CD4-positive, alpha-beta T cell (primary cell): ENCODE measurements at regions not wholly inside any gene's neighbourhood (a gene's known extent, or its start where the extent isn't known, plus 50 kb on each side); places are given as distances from the start of the nearest gene placed in this dataset.

Source experiments
- ATAC-seq: fragments of 200-7000 bp; cut with Tn5 transposase; one replicate; pipeline ENCODE4 v1.10.0; 2022; ENCODE audit warnings: mild to moderate bottlenecking; ENCODE audit not compliant: poor library complexity
- CTCF ChIA-PET: fragments of 350-600 bp; sonication (Branson Sonifier 250); formaldehyde crosslinking; loops from one replicate; lab custom pipeline; 2021; ENCODE audit warnings: antibody characterized with exemption, inconsistent platforms; lab: Charles Lee
- POLR2A ChIA-PET: fragments of 350-600 bp; sonication (Branson Sonifier 250); formaldehyde crosslinking; loops from one replicate; lab custom pipeline; 2021; ENCODE audit warnings: antibody characterized with exemption, inconsistent platforms; lab: Charles Lee
- DNase-seq, 14 experiments: peaks; one replicate each; pipeline ENCODE4 v3.0.0-alpha.2; 2013 to 2020; ENCODE audit warnings: mixed read lengths in 2 of 14
- H3K27ac ChIP-seq, 2 donors: one replicate each; pipeline versions ENCODE4 v1.5.1 to v1.7.0; 2013; ENCODE audit warnings: low read length in 2 of 2, low read depth in 1 of 2, mild to moderate bottlenecking in 1 of 2
- H3K27me3 ChIP-seq, 2 experiments: 1 replicate in 1 of 2; 2 replicates in 1 of 2; pipeline versions ENCODE4 v1.6.1 to v1.7.0; 2013; ENCODE audit warnings: low read length in 2 of 2, control low read depth in 1 of 2, mild to moderate bottlenecking in 1 of 2, moderate library complexity in 1 of 2; ENCODE audit not compliant: insufficient read depth in 2 of 2, control insufficient read depth in 1 of 2
- H3K36me3 ChIP-seq: one replicate; pipeline ENCODE4 v1.6.1; 2013; ENCODE audit warnings: low read length, control low read depth; ENCODE audit not compliant: insufficient read depth
- H3K4me1 ChIP-seq: one replicate; pipeline ENCODE4 v1.6.1; 2013; ENCODE audit warnings: low read length, control low read depth; ENCODE audit not compliant: insufficient read depth
- H3K4me3 ChIP-seq: one replicate; pipeline ENCODE4 v1.5.1; 2013; ENCODE audit warnings: mild to moderate bottlenecking, low read length, moderate library complexity
- H3K9me3 ChIP-seq, 2 experiments: 1 replicate in 1 of 2; 2 replicates in 1 of 2; pipeline versions ENCODE4 v1.6.1 to v1.7.0; 2013; ENCODE audit warnings: low read length in 2 of 2, mild to moderate bottlenecking in 2 of 2, control low read depth in 1 of 2, moderate library complexity in 1 of 2; ENCODE audit not compliant: control insufficient read depth in 1 of 2, insufficient read depth in 1 of 2
- H3K27ac Mint-ChIP-seq: one replicate; pipeline ENCODE4 v1.8.0; 2020; ENCODE audit warnings: mixed read lengths
- H3K27me3 Mint-ChIP-seq: one replicate; pipeline ENCODE4 v1.8.0; 2021; ENCODE audit warnings: mixed read lengths
- H3K36me3 Mint-ChIP-seq: one replicate; pipeline ENCODE4 v1.8.0; 2021; ENCODE audit warnings: low read depth, mixed read lengths
- H3K4me1 Mint-ChIP-seq: one replicate; pipeline ENCODE4 v1.8.0; 2021; ENCODE audit warnings: low read depth, mixed read lengths
- H3K4me3 Mint-ChIP-seq: one replicate; pipeline ENCODE4 v1.8.0; 2020; ENCODE audit warnings: mild to moderate bottlenecking, mixed read lengths
- H3K9me3 Mint-ChIP-seq: one replicate; pipeline ENCODE4 v1.8.0; 2020; ENCODE audit warnings: mixed read lengths
- intact Hi-C, 2 experiments: fragments of 100-400 bp; cut with DNase I in 1 of 2; cut with micrococcal nuclease in 1 of 2; formaldehyde crosslinking; loops; one replicate each; pipeline versions ENCODE4 v1.15.1 to v1.9.0; 2023 to 2025; cut with DNase I, micrococcal nuclease
- TF ChIP-seq, protein P1 (sequence below): fragments of 200-600 bp; IDR thresholded peaks from one replicate; pipeline ENCODE4 v1.8.0; 2022; ENCODE audit warnings: antibody characterized with exemption, mild to moderate bottlenecking

DNA sequence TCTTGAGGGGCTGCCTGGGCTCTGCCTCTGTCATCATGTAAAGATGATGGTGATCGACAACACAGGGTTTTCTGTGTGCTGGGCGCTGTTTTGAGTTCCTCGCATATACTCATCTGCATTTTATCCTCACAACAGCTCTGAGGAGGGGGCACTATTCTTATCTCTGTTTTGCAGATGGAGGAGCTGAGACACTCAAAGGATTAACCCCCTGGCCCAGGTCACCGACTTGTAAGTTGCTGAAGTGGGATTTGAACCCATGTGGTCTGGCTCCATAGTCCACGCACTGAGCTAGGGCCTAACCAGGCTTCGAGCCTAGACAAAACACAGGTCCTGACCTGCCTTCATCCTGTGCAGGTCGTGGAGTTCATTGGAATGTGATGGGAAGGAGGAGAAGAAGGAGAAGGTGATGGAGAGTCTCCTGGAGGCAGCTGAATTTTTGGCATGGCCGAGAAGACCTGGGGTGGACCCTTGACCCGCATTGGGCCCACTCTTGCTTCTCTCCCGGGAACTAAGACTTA is 140.0 kb downstream of the ASCL4 start:
- ChIA-PET CTCF (no interaction called here), POLR2A (no interaction called here)
- Histone ChIP-seq H3K27me3 (peaks cover 21 to 38% of the 10 kb centered on the region in 2 experiments), H3K27ac (no peak overlapping the region), H3K4me1 (peaks cover 7% of the 10 kb centered on the region), H3K36me3 (no peaks in the 10 kb centered on the region), H3K9me3 (peaks cover 0 to 3% of the 10 kb centered on the region in 2 experiments), H3K4me3 (no peak overlapping the region)
- Mint-ChIP-seq H3K27me3 (peaks cover 73% of the 10 kb centered on the region), H3K4me3 (no peak overlapping the region), H3K36me3 (no peaks in the 10 kb centered on the region), H3K9me3 (no peaks in the 10 kb centered on the region), H3K27ac (no peak overlapping the region), H3K4me1 (peaks cover 7% of the 10 kb centered on the region)
- TF ChIP-seq, protein P1, sequence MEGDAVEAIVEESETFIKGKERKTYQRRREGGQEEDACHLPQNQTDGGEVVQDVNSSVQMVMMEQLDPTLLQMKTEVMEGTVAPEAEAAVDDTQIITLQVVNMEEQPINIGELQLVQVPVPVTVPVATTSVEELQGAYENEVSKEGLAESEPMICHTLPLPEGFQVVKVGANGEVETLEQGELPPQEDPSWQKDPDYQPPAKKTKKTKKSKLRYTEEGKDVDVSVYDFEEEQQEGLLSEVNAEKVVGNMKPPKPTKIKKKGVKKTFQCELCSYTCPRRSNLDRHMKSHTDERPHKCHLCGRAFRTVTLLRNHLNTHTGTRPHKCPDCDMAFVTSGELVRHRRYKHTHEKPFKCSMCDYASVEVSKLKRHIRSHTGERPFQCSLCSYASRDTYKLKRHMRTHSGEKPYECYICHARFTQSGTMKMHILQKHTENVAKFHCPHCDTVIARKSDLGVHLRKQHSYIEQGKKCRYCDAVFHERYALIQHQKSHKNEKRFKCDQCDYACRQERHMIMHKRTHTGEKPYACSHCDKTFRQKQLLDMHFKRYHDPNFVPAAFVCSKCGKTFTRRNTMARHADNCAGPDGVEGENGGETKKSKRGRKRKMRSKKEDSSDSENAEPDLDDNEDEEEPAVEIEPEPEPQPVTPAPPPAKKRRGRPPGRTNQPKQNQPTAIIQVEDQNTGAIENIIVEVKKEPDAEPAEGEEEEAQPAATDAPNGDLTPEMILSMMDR, result no peak
- intact Hi-C loops, result no loop called here
- no peak for ATAC-seq
- no peak for DNase-seq

DNA sequence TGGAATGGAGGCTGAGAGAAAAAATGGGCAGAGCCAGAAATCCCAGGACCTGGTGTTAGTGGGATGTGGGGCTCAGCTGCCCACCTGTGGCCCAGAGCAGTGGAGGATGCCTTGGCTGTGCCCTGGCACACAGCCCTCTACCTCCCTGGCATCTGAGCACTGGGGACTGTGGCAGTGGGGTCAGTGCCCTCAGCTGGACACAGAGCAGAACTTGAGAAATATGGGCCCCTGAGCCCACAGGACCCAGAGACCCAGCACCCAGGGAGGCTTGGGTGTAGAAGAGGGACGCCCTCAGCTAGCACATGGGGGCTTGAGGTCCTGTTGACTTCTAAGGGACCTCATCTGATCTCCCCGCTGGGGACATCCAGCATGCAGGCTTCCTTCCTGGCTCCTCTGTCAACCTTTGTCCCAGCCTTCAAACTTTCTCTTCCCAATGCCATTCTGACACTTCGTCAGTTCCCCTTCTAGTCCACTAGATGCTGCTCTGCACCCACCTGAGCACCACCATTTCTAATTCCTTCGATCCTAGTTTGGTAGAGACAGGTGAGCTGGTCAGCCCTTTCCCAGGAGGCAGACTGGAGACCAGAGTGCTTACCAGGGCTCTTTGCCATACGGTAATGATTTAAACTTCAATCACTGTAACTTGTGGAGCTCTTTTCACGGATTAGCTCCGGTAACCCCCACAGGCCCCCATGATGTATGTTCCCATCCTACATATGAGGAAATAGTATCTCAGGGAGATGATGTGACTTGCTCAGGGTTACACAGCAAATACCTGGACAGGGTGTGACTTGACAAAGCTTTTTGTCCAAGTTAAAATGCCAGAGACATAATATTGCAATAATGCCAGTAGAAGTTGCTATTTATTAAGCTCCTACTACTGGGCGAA is 143.7 kb downstream of the ASCL4 start:
- H3K27me3 ChIP-seq, result peaks cover 3 to 19% of the 10 kb centered on the region in 2 experiments
- no peak overlapping the region for H3K27ac ChIP-seq
- TF ChIP-seq, protein P1, result no peak
- DNase-seq (peak in 2 of 14 experiments; percentile 11 to 18), ATAC-seq (no peak)
- no peak overlapping the region for H3K4me3 ChIP-seq
- H3K36me3 ChIP-seq, result no peaks in the 10 kb centered on the region
- Mint-ChIP-seq H3K4me3 (no peak overlapping the region), H3K27ac (no peak overlapping the region), H3K27me3 (peaks cover 69% of the 10 kb centered on the region), H3K36me3 (no peaks in the 10 kb centered on the region), H3K9me3 (no peaks in the 10 kb centered on the region), H3K4me1 (no peaks in the 10 kb centered on the region)
- no peaks in the 10 kb centered on the region for H3K9me3 ChIP-seq
- intact Hi-C loops, result loop anchor here (5.0 kb wide), 1 partner anchor 594 kb away; no protein-coding TSS in a partner anchor
- CTCF ChIA-PET, result no interaction called here
- H3K4me1 ChIP-seq, result no peaks in the 10 kb centered on the region
- POLR2A ChIA-PET, result no interaction called here

DNA sequence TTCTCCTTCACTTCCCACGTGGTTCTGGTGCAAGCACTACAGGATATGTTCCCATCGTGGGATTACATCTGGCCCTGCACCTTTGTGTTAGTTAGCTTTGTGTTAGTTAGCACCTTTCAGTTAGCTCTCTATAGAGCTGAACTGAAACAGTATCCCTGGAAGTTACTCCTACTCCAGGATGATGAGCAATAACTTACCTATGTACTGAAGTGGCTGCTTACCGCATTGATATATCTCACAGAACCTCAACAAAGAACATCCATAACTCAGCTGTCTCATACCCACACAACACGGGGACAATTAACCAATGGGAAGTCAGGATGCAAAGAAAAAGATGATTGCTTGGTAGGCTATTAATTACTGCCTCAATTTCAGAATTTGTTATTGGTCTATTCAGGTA is 146.6 kb downstream of the ASCL4 start:
- Mint-ChIP-seq H3K9me3 (no peaks in the 10 kb centered on the region), H3K27me3 (peaks cover 49% of the 10 kb centered on the region), H3K27ac (no peak overlapping the region), H3K4me3 (no peak overlapping the region), H3K36me3 (no peaks in the 10 kb centered on the region), H3K4me1 (no peaks in the 10 kb centered on the region)
- H3K27ac ChIP-seq, result no peak overlapping the region
- ChIA-PET POLR2A (no interaction called here), CTCF (no interaction called here)
- H3K9me3 ChIP-seq, result no peaks in the 10 kb centered on the region
- ATAC-seq (no peak), DNase-seq (no peak)
- TF ChIP-seq, protein P1, result no peak
- no peaks in the 10 kb centered on the region for H3K4me1 ChIP-seq
- intact Hi-C loops, result no loop called here
- no peak overlapping the region for H3K4me3 ChIP-seq
- no peaks in the 10 kb centered on the region for H3K36me3 ChIP-seq
- H3K27me3 ChIP-seq, result peaks cover 3 to 19% of the 10 kb centered on the region in 2 experiments
